Testis (tissue), 2 donors: ENCODE measurements at regions not wholly inside any gene's neighbourhood (a gene's known extent, or its start where the extent isn't known, plus 50 kb on each side); places are given as distances from the start of the nearest gene placed in this dataset.

Experiments
- DNase-seq: peaks from one replicate; pipeline ENCODE4 v3.0.0-alpha.2; 2019
- H3K27ac ChIP-seq, 2 donors: fragments of 200-600 bp; sonication (generic); one replicate each; pipeline ENCODE4 v1.5.1; 2019
- H3K27me3 ChIP-seq: fragments of 200-600 bp; sonication (generic); one replicate; pipeline ENCODE4 v1.5.1; 2019
- H3K36me3 ChIP-seq: fragments of 200-600 bp; sonication (generic); one replicate; pipeline ENCODE4 v1.5.1; 2017; ENCODE audit warnings: low read depth; ENCODE audit errors: missing control alignments
- H3K4me1 ChIP-seq: fragments of 200-600 bp; sonication (generic); one replicate; pipeline ENCODE4 v1.5.1; 2019
- H3K4me3 ChIP-seq, 2 donors: fragments of 200-600 bp; sonication (generic); one replicate each; pipeline ENCODE4 v1.5.1; 2017 to 2019
- H3K9me3 ChIP-seq: fragments of 200-600 bp; sonication (generic); one replicate; pipeline ENCODE4 v1.5.1; 2017
- POLR2A ChIP-seq: fragments of 450-650 bp; IDR thresholded peaks from one replicate; pipeline ENCODE4 v1.6.1; 2017; ENCODE audit warnings: antibody characterized with exemption, mild to moderate bottlenecking, moderate library complexity
- WGBS, 2 donors: methylation state at CpG; one replicate each; pipeline ENCODE4 v1.1.5; 2018; 5-methylcytosine and 5-hydroxymethylcytosine counted together
- intact Hi-C: fragments of 100-400 bp; cut with DNase I; formaldehyde crosslinking; loops from one replicate; pipeline ENCODE4 v1.15.1; 2023; ENCODE audit warnings: low total_unique reads
- TF ChIP-seq, protein P1 (sequence below), 3 experiments: fragments of 450-650 bp in 2 of 3; fragments of 200-600 bp in 1 of 3; sonication (generic) in 1 of 3; IDR thresholded peaks; one replicate each; pipeline ENCODE4 v1.5.1; 2016 to 2019; ENCODE audit warnings: antibody characterized with exemption in 3 of 3, mild to moderate bottlenecking in 2 of 3, moderate library complexity in 1 of 3

DNA sequence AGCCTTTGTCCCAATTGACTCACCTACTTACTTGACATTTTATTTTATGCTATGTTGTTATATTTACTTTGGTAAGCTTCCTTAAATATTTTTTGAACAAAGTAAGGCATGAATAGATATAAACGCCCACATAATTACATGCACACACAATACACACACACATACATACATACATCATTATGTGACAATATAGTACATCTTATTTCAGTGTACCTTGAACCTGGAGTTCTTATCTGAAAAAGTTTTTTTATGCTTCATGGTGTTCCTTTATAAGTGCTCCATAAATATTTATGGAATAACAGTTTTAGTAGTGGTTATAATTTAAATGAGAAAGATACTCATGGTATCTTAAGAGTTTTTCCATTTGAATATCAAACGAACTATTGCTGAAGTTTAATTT lies 102.8 kb upstream of the MTPN start:
- TF ChIP-seq, protein P1, sequence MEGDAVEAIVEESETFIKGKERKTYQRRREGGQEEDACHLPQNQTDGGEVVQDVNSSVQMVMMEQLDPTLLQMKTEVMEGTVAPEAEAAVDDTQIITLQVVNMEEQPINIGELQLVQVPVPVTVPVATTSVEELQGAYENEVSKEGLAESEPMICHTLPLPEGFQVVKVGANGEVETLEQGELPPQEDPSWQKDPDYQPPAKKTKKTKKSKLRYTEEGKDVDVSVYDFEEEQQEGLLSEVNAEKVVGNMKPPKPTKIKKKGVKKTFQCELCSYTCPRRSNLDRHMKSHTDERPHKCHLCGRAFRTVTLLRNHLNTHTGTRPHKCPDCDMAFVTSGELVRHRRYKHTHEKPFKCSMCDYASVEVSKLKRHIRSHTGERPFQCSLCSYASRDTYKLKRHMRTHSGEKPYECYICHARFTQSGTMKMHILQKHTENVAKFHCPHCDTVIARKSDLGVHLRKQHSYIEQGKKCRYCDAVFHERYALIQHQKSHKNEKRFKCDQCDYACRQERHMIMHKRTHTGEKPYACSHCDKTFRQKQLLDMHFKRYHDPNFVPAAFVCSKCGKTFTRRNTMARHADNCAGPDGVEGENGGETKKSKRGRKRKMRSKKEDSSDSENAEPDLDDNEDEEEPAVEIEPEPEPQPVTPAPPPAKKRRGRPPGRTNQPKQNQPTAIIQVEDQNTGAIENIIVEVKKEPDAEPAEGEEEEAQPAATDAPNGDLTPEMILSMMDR (IDR thresholded peaks at IDR 0.05): no peak
- TF ChIP-seq POLR2A: no peak
- intact Hi-C loops: no loop called here
- no peaks in the 10 kb centered on the region for H3K27me3 ChIP-seq
- H3K4me3 ChIP-seq: no peak overlapping the region
- DNase-seq: no peak
- 79 to 86% methylated on average over 2 of the region's 2 CpGs for WGBS, 2 donors
- H3K27ac ChIP-seq: no peak overlapping the region
- no peaks in the 10 kb centered on the region for H3K9me3 ChIP-seq
- no peaks in the 10 kb centered on the region for H3K36me3 ChIP-seq
- H3K4me1 ChIP-seq: no peaks in the 10 kb centered on the region

DNA sequence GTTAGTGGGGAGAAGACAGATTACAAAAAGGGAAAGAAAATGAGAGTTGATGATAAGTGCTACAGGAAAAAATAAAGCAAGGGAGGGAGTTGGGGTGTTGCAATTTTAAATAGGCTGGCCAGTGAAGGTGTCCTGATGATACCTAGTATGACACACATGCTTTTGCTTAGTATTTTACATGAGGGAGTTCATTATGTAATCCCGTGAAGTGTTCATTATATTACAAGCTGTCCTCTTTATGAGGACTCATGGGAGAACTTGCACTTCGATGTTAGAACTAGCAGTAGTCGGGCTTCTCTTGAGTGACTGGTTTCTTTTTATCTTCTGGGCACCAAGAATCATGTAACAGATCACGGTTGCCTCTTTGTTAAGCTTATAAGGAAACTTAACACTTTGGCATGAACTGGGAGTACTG lies 102.3 kb upstream of the MTPN start:
- Histone ChIP-seq H3K27ac (no peak overlapping the region), H3K4me3 (no peak overlapping the region), H3K27me3 (no peaks in the 10 kb centered on the region), H3K36me3 (no peaks in the 10 kb centered on the region), H3K4me1 (no peaks in the 10 kb centered on the region), H3K9me3 (no peaks in the 10 kb centered on the region)
- no peak for DNase-seq
- intact Hi-C loops: no loop called here
- WGBS, 2 donors: 53 to 72% methylated on average over 4 of the region's 4 CpGs
- TF ChIP-seq, protein P1 (IDR thresholded peaks at IDR 0.05): no peak
- no peak for TF ChIP-seq POLR2A

DNA sequence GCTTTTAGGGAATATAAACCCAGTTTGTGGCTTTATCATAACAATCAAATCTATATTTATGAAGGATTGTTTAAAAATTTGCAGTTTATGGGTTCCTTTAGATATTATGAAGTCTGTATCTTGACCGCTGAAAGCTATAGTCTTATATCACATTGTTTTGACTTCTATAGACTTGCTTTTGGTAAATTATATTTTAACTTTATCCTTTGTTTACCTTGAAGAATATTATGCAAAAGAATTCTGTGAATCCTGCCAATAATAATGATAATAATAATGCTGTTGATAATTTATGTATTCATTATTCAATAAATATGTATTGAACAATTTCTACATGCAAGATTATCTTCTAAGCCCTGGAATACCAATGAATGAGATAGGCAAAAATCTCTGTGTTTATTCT lies 101.9 kb upstream of the MTPN start:
- Histone ChIP-seq H3K9me3 (no peaks in the 10 kb centered on the region), H3K27me3 (no peaks in the 10 kb centered on the region), H3K4me1 (no peaks in the 10 kb centered on the region), H3K4me3 (no peak overlapping the region), H3K27ac (no peak overlapping the region), H3K36me3 (no peaks in the 10 kb centered on the region)
- TF ChIP-seq, protein P1 (IDR thresholded peaks at IDR 0.05): no peak
- no peak for TF ChIP-seq POLR2A
- no peak for DNase-seq
- intact Hi-C loops: no loop called here
- WGBS, 2 donors: 95 to 98% methylated on average over 1 of the region's 1 CpG

DNA sequence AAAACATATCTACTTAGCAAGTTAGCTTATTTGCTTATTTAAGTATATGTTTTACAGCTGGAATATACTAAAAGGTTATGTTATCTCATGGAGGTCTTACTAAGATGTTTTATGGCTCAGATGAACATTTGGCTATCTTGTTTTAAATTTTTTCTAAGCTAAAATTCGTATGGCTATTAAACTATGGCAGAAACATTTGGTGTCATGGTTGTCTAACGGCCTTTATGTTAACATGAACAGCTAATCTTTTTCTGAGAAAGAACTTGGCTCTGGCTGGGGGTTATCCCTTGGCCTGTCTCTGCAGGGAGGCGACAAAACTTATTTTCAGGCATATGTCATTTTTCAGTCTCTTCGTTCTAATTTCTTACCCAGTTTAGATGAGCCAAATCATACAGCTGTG lies 101.5 kb upstream of the MTPN start:
- Histone ChIP-seq H3K36me3 (no peaks in the 10 kb centered on the region), H3K27me3 (no peaks in the 10 kb centered on the region), H3K9me3 (no peaks in the 10 kb centered on the region), H3K4me3 (no peak overlapping the region), H3K27ac (no peak overlapping the region), H3K4me1 (no peaks in the 10 kb centered on the region)
- intact Hi-C loops: no loop called here
- TF ChIP-seq POLR2A: no peak
- TF ChIP-seq, protein P1 (IDR thresholded peaks at IDR 0.05): no peak
- DNase-seq: no peak
- 81 to 91% methylated on average over 4 of the region's 4 CpGs for WGBS, 2 donors

DNA sequence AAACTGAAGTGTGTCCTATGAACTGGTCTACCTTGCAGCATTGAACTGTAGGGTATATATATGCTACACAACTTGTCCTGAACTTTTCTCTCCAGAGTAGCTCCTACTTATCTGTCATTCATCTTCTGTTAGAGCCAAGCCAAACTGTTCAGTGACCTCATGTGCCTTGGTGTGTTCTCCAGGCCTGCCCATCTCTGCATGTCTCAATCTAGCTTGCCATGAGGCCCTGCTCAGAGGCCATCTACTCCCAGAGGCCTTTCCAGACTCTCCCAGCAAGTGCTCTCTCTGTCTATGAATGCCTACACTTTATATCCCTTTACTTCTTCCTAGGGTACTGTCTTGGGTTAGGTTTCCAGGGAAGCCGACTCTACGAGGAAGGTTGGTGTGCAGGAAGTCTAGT lies 99.8 kb upstream of the MTPN start:
- H3K4me3 ChIP-seq: no peak overlapping the region
- H3K27ac ChIP-seq: no peak overlapping the region
- DNase-seq: no peak
- TF ChIP-seq, protein P1 (IDR thresholded peaks at IDR 0.05): no peak
- no peak for TF ChIP-seq POLR2A
- WGBS, 2 donors: 92% methylated on average over 2 of the region's 2 CpGs
- no peaks in the 10 kb centered on the region for H3K4me1 ChIP-seq
- no peaks in the 10 kb centered on the region for H3K36me3 ChIP-seq
- intact Hi-C loops: no loop called here
- no peaks in the 10 kb centered on the region for H3K9me3 ChIP-seq
- no peaks in the 10 kb centered on the region for H3K27me3 ChIP-seq
